ENCODE measurements at regions not wholly inside any gene's neighbourhood (a gene's known extent, or its start where the extent isn't known, plus 50 kb on each side); places are given as distances from the start of the nearest gene placed in this dataset.

- no peak overlapping the region for H3K4me3 ChIP-seq (ENCODE audit: low read depth, low read length)
- TF ChIP-seq, protein P1, sequence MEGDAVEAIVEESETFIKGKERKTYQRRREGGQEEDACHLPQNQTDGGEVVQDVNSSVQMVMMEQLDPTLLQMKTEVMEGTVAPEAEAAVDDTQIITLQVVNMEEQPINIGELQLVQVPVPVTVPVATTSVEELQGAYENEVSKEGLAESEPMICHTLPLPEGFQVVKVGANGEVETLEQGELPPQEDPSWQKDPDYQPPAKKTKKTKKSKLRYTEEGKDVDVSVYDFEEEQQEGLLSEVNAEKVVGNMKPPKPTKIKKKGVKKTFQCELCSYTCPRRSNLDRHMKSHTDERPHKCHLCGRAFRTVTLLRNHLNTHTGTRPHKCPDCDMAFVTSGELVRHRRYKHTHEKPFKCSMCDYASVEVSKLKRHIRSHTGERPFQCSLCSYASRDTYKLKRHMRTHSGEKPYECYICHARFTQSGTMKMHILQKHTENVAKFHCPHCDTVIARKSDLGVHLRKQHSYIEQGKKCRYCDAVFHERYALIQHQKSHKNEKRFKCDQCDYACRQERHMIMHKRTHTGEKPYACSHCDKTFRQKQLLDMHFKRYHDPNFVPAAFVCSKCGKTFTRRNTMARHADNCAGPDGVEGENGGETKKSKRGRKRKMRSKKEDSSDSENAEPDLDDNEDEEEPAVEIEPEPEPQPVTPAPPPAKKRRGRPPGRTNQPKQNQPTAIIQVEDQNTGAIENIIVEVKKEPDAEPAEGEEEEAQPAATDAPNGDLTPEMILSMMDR (IDR thresholded peaks at IDR 0.05; ENCODE audit: insufficient read depth, low read depth, low read length), result peak; percentile 72
- peak; percentile 81 for DNase-seq (ENCODE audit: low read depth)
These were observed 524.2 kb upstream of the DAB2 start for GRCh38 chr5:39948867-39949468.

DNA sequence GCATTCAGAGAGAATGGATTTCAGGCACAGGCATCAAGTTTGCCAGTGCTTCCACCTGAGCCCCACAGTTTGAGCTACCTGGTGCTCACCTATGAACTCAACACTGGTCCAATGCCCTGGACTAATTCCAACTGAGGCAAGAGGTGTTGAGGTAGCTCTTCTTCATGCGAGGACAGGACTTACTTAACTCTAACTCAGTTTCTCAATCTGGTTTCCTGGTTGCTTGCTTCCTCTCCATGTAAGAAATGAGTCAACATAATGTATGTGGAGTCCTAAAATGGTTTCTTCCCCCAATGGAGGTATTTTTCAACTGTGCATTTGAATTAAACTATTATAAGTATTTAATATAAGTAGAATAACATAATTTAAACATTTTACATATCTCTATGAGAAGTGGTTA lies 523.6 kb upstream of the DAB2 start:
- H3K4me3 ChIP-seq (ENCODE audit: low read depth, low read length), result no peak overlapping the region
- TF ChIP-seq, protein P1 (IDR thresholded peaks at IDR 0.05; ENCODE audit: insufficient read depth, low read depth, low read length), result no peak
- no peak for DNase-seq (ENCODE audit: low read depth)

DNA sequence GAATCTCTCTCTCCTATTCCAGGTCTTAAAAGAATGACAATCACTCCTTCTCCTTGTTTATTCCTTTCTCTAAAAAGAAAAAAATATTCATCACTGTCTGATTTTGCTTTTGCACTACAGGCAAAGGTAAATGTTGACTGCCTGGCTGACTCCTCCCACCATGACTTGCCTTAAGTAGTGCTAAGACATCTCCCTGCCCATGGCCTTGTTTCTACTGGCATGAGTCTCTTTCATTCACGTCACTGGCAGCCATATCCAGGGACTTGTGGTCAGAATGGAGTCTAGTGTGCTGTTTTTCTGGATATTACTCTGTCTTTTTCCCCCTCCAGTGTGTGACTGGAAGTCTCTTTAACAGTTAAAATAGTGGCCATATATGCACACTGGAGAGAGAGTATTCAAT lies 522.9 kb upstream of the DAB2 start:
- peak; percentile 3 for DNase-seq (ENCODE audit: low read depth)
- no peak overlapping the region for H3K4me3 ChIP-seq (ENCODE audit: low read depth, low read length)
- TF ChIP-seq, protein P1 (IDR thresholded peaks at IDR 0.05; ENCODE audit: insufficient read depth, low read depth, low read length), result no peak

- TF ChIP-seq, protein P1 (IDR thresholded peaks at IDR 0.05; ENCODE audit: insufficient read depth, low read depth, low read length), result no peak
- DNase-seq (ENCODE audit: low read depth), result no peak
- H3K4me3 ChIP-seq (ENCODE audit: low read depth, low read length), result no peak overlapping the region
These were observed 521.7 kb upstream of the DAB2 start for GRCh38 chr5:39946356-39947045.

GRCh38 chr5:39945870-39946269 lies 521.1 kb upstream of the DAB2 start:
- no peak for DNase-seq (ENCODE audit: low read depth)
- TF ChIP-seq, protein P1 (IDR thresholded peaks at IDR 0.05; ENCODE audit: insufficient read depth, low read depth, low read length), result no peak
- H3K4me3 ChIP-seq (ENCODE audit: low read depth, low read length), result no peak overlapping the region

DNA sequence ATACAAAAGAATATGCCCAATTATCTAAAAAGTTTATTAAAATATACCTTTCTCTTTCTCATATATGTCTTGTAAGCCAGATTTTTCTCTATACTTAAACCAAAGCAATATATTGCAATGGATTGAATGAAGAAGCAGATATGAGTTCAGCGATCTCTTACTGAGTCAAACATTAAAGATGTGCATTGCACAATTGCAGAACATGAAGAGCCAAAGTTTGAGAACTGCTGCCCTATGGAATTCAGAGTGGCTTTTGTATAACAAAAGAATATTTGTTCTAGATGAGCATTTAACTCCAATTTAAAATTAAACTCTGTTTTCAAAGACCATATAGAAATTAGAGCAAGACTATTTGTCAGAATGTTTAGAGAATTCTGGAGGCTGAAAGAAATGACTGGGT lies 519.0 kb upstream of the DAB2 start:
- TF ChIP-seq, protein P1 (IDR thresholded peaks at IDR 0.05; ENCODE audit: insufficient read depth, low read depth, low read length), result no peak
- no peak overlapping the region for H3K4me3 ChIP-seq (ENCODE audit: low read depth, low read length)
- DNase-seq (ENCODE audit: low read depth), result no peak
